ENCODE measurements at regions not wholly inside any gene's neighbourhood (a gene's known extent, or its start where the extent isn't known, plus 50 kb on each side); places are given as distances from the start of the nearest gene placed in this dataset.
A peak's percentile ranks its signal among the peaks of the same experiment; 100 is the strongest.
"Not testable (repeated sequence)": the region's sequence is repeated elsewhere in the genome, so short reads cannot be mapped to it uniquely, and the experiment has no call there.

- no peak for DNase-seq
Measured at GRCh38 chr2:221997683-221998082, 301.1 kb downstream of the PAX3 start.

DNA sequence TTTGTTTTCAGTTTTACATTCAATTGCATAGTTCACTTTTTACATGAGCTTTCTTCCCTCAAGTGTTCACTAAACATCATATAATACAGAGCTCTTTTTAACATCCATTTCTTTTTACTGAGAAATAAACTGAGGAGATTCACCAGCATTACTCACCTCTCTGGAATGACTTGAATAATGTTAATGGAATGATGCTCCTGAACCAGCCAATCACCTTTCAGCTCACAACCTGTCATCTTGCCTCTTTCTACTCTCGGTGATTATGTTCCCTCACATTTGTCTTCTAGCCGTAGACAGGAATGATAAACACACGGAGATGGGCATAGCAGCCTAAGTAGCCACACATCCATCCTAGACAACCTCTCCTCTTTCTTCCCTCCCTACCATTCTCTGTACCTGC is 301.7 kb downstream of the PAX3 start:
- peak; percentile 89 for DNase-seq

- no peak for DNase-seq
Measured at GRCh38 chr2:221994926-221995325, 303.9 kb downstream of the PAX3 start.

- not testable (repeated sequence) for DNase-seq
Measured at GRCh38 chr2:221984376-221984775, 314.4 kb downstream of the PAX3 start.

DNA sequence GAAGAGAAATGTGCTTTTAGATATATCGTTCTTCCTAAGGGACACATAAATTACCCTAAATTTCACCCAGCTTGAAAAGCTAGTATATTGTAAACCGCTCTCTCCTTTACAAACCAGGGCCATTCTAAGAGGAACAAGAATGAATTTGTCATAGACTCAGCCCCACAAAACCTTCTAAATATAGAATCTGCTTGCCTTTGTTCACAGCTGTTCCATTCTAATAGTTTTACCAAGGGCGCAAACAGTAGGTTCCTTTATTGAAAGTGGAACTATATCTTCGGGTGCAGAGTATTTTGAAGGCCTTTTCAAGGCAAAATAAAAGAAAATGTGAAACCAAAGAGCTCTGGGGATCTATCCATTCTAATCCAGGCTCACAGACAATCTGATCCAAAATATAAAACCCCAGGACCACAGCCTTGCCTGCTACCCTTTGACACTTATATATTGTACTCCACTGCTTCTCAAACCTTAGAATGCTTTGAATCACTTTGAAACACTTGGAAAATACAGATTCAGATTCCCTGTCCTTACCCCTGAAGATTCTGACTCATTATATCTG is 316.8 kb downstream of the PAX3 start:
- DNase-seq = no peak

GRCh38 chr2:221975151-221975550 is 323.6 kb downstream of the PAX3 start:
- no peak for DNase-seq

GRCh38 chr2:221973902-221974301 is 324.9 kb downstream of the PAX3 start:
- DNase-seq = no peak

DNA sequence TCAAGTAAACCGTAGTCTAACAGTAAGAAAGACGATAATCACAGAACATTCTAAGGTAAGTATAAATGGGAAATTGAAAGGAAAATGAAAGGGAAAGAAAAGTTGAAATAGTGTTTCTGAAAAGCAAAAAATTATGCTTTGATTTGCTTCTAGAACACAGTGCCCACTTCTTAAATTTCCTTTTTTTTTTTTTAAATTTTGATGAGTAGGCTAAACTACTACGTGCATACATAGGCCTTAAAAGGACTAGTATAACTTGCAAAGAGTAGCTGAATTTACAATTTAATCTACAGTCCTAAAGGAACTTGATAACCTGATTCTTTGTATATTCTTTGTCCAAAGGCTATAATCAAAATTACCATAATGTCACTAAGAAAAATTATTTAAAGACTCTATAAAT is 325.3 kb downstream of the PAX3 start:
- no peak for DNase-seq

GRCh38 chr2:221972813-221973478 is 325.9 kb downstream of the PAX3 start:
- DNase-seq = no peak

DNA sequence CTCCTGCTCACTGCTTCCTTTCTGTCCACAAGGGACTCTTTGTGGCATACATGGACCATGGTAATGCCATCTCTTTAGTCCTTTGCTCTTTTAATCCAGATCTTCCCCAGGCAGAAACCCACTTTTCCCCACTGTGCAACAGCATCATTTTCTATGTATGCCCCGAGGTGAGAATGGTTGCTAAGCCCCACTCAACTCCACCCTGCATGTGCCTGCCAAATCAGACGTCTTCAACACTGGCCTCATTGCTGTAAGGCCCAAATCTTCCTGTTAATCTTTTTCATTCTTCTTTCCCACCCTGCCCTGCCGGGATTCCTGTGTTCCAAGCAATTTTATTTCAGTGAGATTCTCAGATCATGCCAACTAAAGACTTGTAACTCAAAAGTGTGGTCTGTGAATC is 328.4 kb downstream of the PAX3 start:
- DNase-seq = no peak

DNA sequence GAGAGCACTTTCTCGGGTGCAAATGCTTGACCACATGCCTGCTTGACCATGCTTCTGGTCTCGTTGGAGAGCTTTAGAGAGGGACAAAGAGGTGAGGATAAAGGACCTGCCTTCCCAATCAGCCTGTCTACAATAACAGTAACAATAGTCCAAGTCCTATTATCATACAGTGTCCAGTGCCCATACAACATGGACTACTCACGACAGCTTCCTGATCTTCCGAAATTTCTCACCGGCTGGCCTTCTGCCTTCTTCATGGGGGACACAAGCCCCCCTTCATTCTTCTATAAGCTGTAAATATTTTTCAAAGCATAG is 329.0 kb downstream of the PAX3 start:
- no peak for DNase-seq

- DNase-seq = peak; percentile 41
Measured at GRCh38 chr2:221969087-221969829, 329.5 kb downstream of the PAX3 start.

- no peak for DNase-seq
Measured at GRCh38 chr2:221962186-221962585, 336.6 kb downstream of the PAX3 start.

GRCh38 chr2:221961561-221961960 is 337.2 kb downstream of the PAX3 start:
- no peak for DNase-seq

DNA sequence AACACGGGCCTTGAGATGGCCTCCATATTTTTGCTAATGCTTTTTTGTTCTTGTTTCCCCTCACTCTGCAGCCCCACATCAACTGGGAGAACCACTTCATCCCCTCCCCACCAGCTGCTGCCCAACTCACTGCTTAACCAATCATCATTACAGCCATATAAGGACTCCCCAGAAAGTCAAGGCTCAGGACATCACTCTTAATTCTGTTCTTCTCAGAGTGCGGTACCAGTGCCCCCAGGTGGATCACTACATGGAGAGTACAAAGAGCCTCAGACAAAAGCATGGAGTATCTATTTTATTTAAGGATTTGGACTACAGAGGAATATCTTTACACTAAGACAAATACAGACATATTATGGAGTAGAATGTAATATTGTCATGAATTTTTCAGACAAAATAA is 340.6 kb downstream of the PAX3 start:
- no peak for DNase-seq

DNA sequence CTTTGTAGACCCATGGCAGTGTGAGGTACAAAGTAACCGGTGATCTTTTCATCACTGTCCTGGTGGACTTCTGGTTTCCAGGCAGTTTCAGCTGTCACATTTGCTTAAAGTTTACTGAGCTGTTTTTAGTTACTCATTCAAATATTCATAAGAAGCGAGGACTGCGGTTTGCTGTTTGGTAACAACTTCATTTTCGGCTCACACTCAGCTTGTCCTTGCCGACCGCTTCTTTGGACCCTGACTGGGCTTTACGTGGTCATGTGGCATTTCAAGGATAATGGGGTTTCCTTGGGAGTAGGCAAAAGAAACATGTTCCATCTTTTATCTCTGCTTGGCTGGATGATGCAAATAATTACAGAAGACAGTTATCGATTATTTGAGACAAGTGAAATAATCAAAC is 350.7 kb downstream of the PAX3 start:
- DNase-seq = no peak

DNA sequence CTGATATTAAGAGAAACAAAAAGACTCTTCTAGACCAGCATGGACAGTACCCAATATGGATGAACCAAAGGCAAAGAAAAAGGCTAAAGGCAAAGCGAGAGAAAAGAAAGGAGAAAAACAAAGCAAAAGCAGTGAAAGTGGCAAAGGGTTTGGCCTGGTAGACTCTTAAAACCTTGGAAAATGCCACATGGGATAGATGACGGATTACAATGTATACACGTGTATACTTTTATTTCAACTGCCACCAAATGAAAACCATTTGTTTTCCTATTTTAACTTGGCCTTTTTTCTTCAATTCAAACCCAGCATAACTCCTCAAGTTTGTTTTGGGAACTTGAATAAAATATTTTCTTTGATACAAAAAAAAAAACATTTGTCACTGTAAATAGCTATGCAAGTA is 354.3 kb downstream of the PAX3 start:
- not testable (repeated sequence) for DNase-seq

GRCh38 chr2:221943076-221943810 is 355.6 kb downstream of the PAX3 start:
- DNase-seq = peak; percentile 3

DNA sequence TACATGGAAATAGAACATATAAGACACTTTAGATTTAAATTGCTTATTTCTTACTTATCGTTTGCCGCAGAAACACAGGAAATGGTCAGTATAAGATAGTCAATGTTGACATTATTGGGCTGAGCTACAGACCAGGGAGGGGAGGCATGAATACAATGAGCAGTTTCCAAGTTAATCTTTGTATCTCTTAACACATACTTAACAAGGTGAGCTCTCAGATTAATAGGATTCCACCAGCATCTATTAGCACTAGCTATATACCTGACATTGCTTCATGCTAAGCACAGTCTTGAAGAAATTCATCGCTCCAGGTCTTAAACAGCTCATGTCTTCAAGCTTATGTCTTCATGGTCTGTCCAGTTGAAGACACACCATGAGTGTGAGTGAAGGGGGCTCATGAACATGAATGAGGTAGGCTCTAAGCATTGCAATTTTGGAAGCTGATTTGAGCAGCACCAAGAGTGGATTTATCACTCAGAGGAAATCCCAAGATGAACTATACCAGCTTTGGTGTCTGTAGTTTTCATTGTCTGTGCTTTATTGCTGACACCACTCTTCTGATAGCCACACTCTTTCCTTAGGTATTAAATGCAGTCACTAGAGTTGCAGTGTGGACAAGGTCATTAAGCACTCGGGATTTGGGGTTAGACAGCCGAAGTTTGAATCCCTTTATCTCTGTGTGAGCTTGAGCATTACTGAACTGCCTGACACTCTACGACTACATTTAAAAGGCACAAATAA is 359.3 kb upstream of the EPHA4 start:
- DNase-seq = no peak

DNA sequence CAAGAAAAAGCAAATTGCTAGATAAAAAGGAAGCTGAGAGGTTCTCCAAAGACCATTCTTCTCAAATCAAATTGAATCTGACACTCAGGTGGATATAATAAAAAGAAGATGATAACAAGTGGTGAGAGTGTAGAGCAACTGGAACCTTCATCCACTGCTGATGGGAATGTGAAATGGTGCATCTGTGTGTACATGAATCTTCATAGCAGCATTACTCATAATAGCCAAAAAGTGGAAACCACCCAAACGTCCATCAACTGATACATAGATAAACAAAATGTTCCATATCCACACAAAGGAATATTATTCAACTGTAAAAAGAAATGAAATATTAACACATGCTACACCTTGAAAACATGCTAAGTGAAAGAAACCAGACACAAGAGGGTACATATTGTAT is 357.2 kb upstream of the EPHA4 start:
- DNase-seq = no peak

- no peak for DNase-seq
Measured at GRCh38 chr2:221926327-221926726, 354.2 kb upstream of the EPHA4 start.

DNA sequence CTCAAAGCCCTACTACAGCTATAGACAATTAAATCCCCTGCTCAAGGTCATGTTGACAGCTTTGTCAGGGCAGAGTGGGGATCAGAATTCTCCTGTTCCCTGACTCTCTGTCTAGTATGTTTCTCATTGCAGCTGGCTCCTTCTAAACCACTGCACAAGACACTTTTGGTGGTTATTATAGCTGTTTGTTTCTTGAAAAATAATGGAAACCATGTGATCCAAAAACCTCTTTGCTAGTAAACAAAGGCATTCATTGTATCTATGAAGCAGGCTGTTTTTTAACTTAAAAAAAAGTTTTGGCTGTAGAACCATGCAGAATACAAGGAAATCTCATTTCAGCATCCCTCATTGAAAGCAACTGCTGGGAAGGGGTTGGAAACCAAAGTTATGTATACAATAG is 352.5 kb upstream of the EPHA4 start:
- no peak for DNase-seq

GRCh38 chr2:221915926-221916325 is 343.8 kb upstream of the EPHA4 start:
- no peak for DNase-seq

All from fibroblast of skin of abdomen (primary cell).